ENCODE measurements at regions not wholly inside any gene's neighbourhood (a gene's known extent, or its start where the extent isn't known, plus 50 kb on each side); places are given as distances from the start of the nearest gene placed in this dataset.

DNA sequence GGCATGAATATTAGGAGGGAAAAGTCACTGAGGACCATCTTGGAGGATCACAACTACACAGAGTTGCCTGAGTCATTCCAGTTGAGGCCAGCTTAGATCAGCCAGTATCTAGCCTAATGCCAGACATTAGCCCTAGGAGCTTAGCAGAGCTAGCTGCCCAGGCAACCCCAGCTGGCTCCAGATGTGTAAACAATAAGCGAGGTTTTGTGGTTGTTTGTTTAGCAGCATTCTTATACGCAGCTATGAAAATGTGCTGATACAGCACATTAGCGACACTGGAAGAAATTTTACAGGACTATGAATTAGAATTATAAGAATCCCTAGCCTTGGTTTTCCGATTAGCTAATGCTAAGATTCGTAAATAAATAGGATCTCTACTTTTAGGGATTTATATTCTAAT lies 59.3 kb downstream of the BTBD3 start:
- H3K27ac ChIP-seq (ENCODE audit: extremely low read depth, low read depth, low read length) = no peak overlapping the region
- H3K4me1 ChIP-seq (ENCODE audit: control insufficient read depth, insufficient read depth, low read length) = no peaks in the 10 kb centered on the region
- CTCF ChIA-PET = interaction anchor here (0.6 to 0.7 kb wide), 2 partner anchors 82 to 300 kb away, joined by 3 read pairs; no protein-coding TSS in a partner anchor
- no peaks in the 10 kb centered on the region for H3K9me3 ChIP-seq (ENCODE audit: control insufficient read depth, insufficient read depth, low read depth, low read length)
- POLR2A ChIA-PET = no interaction called here
- TF ChIP-seq TRIM28 (IDR thresholded peaks at IDR 0.05; ENCODE audit: borderline replicate concordance, low read length) (no peak), ZNF768 (tag by site-specific recombination; IDR thresholded peaks at IDR 0.05) (no peak), ZNF202 (tag by site-specific recombination; IDR thresholded peaks at IDR 0.05; ENCODE audit: borderline replicate concordance) (no peak), ZNF549 (tag by site-specific recombination; IDR thresholded peaks at IDR 0.05) (no peak), REPIN1 (tag by site-specific recombination; IDR thresholded peaks at IDR 0.05; ENCODE audit: low read depth) (no peak), ZNF571 (tag by site-specific recombination; IDR thresholded peaks at IDR 0.05) (no peak), ZNF621 (tag by site-specific recombination; IDR thresholded peaks at IDR 0.05) (no peak), GLI4 (tag by site-specific recombination; IDR thresholded peaks at IDR 0.05) (no peak), ZNF19 (tag by site-specific recombination; IDR thresholded peaks at IDR 0.05; ENCODE audit: low read depth) (no peak), ZNF221 (tag by site-specific recombination; IDR thresholded peaks at IDR 0.05; ENCODE audit: borderline replicate concordance) (no peak), ZNF350 (tag by site-specific recombination; IDR thresholded peaks at IDR 0.05) (no peak), ZEB2 (tag by site-specific recombination; IDR thresholded peaks at IDR 0.05) (no peak), KLF10 (tag by site-specific recombination; IDR thresholded peaks at IDR 0.05) (no peak), YY1 (tag by site-specific recombination; IDR thresholded peaks at IDR 0.05) (no peak)
- TF ChIP-seq, protein P1, sequence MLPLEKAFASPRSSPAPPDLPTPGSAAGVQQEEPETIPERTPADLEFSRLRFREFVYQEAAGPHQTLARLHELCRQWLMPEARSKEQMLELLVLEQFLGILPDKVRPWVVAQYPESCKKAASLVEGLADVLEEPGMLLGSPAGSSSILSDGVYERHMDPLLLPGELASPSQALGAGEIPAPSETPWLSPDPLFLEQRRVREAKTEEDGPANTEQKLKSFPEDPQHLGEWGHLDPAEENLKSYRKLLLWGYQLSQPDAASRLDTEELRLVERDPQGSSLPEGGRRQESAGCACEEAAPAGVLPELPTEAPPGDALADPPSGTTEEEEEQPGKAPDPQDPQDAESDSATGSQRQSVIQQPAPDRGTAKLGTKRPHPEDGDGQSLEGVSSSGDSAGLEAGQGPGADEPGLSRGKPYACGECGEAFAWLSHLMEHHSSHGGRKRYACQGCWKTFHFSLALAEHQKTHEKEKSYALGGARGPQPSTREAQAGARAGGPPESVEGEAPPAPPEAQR (tag by site-specific recombination; IDR thresholded peaks at IDR 0.05) = no peak
- TF ChIP-seq, protein P2, sequence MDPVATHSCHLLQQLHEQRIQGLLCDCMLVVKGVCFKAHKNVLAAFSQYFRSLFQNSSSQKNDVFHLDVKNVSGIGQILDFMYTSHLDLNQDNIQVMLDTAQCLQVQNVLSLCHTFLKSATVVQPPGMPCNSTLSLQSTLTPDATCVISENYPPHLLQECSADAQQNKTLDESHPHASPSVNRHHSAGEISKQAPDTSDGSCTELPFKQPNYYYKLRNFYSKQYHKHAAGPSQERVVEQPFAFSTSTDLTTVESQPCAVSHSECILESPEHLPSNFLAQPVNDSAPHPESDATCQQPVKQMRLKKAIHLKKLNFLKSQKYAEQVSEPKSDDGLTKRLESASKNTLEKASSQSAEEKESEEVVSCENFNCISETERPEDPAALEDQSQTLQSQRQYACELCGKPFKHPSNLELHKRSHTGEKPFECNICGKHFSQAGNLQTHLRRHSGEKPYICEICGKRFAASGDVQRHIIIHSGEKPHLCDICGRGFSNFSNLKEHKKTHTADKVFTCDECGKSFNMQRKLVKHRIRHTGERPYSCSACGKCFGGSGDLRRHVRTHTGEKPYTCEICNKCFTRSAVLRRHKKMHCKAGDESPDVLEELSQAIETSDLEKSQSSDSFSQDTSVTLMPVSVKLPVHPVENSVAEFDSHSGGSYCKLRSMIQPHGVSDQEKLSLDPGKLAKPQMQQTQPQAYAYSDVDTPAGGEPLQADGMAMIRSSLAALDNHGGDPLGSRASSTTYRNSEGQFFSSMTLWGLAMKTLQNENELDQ (tag by site-specific recombination; IDR thresholded peaks at IDR 0.05; ENCODE audit: low read depth) = no peak
- TF ChIP-seq, protein P3, sequence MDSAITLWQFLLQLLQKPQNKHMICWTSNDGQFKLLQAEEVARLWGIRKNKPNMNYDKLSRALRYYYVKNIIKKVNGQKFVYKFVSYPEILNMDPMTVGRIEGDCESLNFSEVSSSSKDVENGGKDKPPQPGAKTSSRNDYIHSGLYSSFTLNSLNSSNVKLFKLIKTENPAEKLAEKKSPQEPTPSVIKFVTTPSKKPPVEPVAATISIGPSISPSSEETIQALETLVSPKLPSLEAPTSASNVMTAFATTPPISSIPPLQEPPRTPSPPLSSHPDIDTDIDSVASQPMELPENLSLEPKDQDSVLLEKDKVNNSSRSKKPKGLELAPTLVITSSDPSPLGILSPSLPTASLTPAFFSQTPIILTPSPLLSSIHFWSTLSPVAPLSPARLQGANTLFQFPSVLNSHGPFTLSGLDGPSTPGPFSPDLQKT (IDR thresholded peaks at IDR 0.05; ENCODE audit: borderline replicate concordance, low read depth, low read length) = no peak
- H3K4me3 ChIP-seq (ENCODE audit: low read depth, low read length) = no peak overlapping the region
- H3K36me3 ChIP-seq (ENCODE audit: control insufficient read depth in 2 of 2, insufficient read depth in 1 of 2, low read length in 2 of 2) = no peaks in the 10 kb centered on the region

DNA sequence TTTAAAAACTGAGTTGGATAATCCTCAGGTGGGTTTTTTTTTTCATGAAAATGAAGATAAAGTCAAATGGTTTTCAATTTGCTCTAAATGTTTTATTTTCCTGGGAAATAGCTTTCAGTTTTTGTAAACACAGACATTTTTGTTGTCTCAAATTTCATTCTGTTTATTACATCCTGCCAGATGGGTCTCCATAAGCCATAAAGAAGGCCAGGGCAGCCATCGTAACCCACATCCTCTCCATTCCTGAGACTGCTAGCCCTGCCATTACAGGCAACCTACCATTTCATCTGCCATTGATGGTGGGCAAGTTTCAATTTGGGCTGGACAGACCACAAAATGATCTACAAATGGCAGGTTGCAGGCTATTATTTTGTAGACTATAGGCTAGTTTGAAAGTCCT lies 60.8 kb downstream of the BTBD3 start:
- Histone ChIP-seq H3K4me3 (ENCODE audit: low read depth, low read length) (no peak overlapping the region), H3K9me3 (ENCODE audit: control insufficient read depth, insufficient read depth, low read depth, low read length) (no peaks in the 10 kb centered on the region), H3K36me3 (ENCODE audit: control insufficient read depth in 2 of 2, insufficient read depth in 1 of 2, low read length in 2 of 2) (no peaks in the 10 kb centered on the region), H3K27ac (ENCODE audit: extremely low read depth, low read depth, low read length) (no peak overlapping the region), H3K4me1 (ENCODE audit: control insufficient read depth, insufficient read depth, low read length) (no peaks in the 10 kb centered on the region)
- ChIA-PET POLR2A (no interaction called here), CTCF (no interaction called here)
- TF ChIP-seq ZBTB17 (tag by site-specific recombination; IDR thresholded peaks at IDR 0.05) (no peak), ZNF510 (tag by site-specific recombination; IDR thresholded peaks at IDR 0.05; ENCODE audit: insufficient replicate concordance) (no peak), HOXD13 (CRISPR knock-in tag; IDR thresholded peaks at IDR 0.05; ENCODE audit: borderline replicate concordance) (no peak), ZNF664 (tag by site-specific recombination; IDR thresholded peaks at IDR 0.05) (no peak), ZNF521 (tag by site-specific recombination; IDR thresholded peaks at IDR 0.05) (no peak)
- TF ChIP-seq, protein P4, sequence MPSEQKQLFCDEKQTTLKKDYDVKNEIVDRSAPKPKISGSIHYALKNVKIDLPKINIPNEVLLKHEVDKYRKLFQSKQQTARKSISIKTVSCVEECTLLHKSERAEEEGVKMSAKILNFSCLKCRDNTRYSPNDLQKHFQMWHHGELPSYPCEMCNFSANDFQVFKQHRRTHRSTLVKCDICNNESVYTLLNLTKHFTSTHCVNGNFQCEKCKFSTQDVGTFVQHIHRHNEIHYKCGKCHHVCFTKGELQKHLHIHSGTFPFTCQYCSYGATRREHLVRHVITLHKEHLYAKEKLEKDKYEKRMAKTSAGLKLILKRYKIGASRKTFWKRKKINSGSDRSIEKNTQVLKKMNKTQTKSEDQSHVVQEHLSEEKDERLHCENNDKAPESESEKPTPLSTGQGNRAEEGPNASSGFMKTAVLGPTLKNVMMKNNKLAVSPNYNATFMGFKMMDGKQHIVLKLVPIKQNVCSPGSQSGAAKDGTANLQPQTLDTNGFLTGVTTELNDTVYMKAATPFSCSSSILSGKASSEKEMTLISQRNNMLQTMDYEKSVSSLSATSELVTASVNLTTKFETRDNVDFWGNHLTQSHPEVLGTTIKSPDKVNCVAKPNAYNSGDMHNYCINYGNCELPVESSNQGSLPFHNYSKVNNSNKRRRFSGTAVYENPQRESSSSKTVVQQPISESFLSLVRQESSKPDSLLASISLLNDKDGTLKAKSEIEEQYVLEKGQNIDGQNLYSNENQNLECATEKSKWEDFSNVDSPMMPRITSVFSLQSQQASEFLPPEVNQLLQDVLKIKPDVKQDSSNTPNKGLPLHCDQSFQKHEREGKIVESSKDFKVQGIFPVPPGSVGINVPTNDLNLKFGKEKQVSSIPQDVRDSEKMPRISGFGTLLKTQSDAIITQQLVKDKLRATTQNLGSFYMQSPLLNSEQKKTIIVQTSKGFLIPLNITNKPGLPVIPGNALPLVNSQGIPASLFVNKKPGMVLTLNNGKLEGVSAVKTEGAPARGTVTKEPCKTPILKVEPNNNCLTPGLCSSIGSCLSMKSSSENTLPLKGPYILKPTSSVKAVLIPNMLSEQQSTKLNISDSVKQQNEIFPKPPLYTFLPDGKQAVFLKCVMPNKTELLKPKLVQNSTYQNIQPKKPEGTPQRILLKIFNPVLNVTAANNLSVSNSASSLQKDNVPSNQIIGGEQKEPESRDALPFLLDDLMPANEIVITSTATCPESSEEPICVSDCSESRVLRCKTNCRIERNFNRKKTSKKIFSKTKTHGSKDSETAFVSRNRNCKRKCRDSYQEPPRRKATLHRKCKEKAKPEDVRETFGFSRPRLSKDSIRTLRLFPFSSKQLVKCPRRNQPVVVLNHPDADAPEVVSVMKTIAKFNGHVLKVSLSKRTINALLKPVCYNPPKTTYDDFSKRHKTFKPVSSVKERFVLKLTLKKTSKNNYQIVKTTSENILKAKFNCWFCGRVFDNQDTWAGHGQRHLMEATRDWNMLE (tag by site-specific recombination; conservative IDR thresholded peaks at IDR 0.05; ENCODE audit: low read depth) = no peak
- TF ChIP-seq, protein P5, sequence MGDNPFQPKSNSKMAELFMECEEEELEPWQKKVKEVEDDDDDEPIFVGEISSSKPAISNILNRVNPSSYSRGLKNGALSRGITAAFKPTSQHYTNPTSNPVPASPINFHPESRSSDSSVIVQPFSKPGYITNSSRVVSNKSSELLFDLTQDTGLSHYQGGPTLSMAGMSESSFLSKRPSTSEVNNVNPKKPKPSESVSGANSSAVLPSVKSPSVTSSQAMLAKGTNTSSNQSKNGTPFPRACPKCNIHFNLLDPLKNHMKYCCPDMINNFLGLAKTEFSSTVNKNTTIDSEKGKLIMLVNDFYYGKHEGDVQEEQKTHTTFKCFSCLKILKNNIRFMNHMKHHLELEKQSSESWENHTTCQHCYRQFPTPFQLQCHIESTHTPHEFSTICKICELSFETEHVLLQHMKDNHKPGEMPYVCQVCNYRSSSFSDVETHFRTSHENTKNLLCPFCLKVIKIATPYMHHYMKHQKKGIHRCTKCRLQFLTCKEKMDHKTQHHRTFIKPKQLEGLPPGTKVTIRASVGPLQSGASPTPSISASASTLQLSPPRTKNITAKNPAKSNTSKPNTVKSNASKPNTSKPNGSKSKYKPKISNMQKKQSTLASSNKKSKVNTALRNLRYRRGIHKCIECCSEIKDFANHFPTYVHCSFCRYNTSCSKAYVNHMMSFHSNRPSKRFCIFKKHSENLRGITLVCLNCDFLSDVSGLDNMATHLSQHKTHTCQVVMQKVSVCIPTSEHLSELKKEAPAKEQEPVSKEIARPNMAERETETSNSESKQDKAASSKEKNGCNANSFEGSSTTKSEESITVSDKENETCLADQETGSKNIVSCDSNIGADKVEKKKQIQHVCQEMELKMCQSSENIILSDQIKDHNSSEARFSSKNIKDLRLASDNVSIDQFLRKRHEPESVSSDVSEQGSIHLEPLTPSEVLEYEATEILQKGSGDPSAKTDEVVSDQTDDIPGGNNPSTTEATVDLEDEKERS (tag by site-specific recombination; IDR thresholded peaks at IDR 0.05) = no peak
